ENCODE measurements at regions not wholly inside any gene's neighbourhood (a gene's known extent, or its start where the extent isn't known, plus 50 kb on each side); places are given as distances from the start of the nearest gene placed in this dataset.

- H3K9me3 ChIP-seq (ENCODE audit: control insufficient read depth in 1 of 2, insufficient read depth in 1 of 2, low read length in 2 of 2), result no peaks in the 10 kb centered on the region
- H3K27me3 ChIP-seq (ENCODE audit: control insufficient read depth in 1 of 2, insufficient read depth in 2 of 2, low read length in 2 of 2), result no peaks in the 10 kb centered on the region
- intact Hi-C loops (cut with DNase I, micrococcal nuclease), result no loop called here
- no peak overlapping the region for H3K27ac ChIP-seq (ENCODE audit: low read depth in 1 of 2, low read length in 2 of 2)
- Mint-ChIP-seq H3K9me3 (peaks cover 2% of the 10 kb centered on the region), H3K27ac (no peak overlapping the region), H3K36me3 (ENCODE audit: low read depth) (no peaks in the 10 kb centered on the region), H3K27me3 (no peaks in the 10 kb centered on the region), H3K4me3 (no peak overlapping the region), H3K4me1 (ENCODE audit: low read depth) (no peaks in the 10 kb centered on the region)
- DNase-seq (no peak), ATAC-seq (ENCODE audit: poor library complexity) (no peak)
- ChIA-PET POLR2A (interaction anchor here (0.7 kb wide), 1 partner anchor 40 kb away, joined by 3 read pairs; no protein-coding TSS in a partner anchor), CTCF (no interaction called here)
- no peaks in the 10 kb centered on the region for H3K36me3 ChIP-seq (ENCODE audit: insufficient read depth, low read length)
- no peak for TF ChIP-seq CTCF (IDR thresholded peaks at IDR 0.05)
- no peaks in the 10 kb centered on the region for H3K4me1 ChIP-seq (ENCODE audit: insufficient read depth, low read length)
- H3K4me3 ChIP-seq (ENCODE audit: low read length), result no peak overlapping the region
Measured at GRCh38 chr3:147962408-147963164, 553.4 kb downstream of the ZIC1 start.

- H3K27me3 Mint-ChIP-seq, result no peaks in the 10 kb centered on the region
- no peaks in the 10 kb centered on the region for H3K4me1 Mint-ChIP-seq (ENCODE audit: low read depth)
- ATAC-seq (ENCODE audit: poor library complexity) (no peak), DNase-seq (no peak)
- ChIA-PET CTCF (no interaction called here), POLR2A (interaction anchor here (0.7 kb wide), 1 partner anchor 39 kb away, joined by 3 read pairs; no protein-coding TSS in a partner anchor)
- intact Hi-C loops (cut with DNase I, micrococcal nuclease), result no loop called here
- H3K27ac Mint-ChIP-seq, result no peak overlapping the region
- TF ChIP-seq CTCF (IDR thresholded peaks at IDR 0.05), result no peak
- H3K9me3 Mint-ChIP-seq, result peaks cover 2% of the 10 kb centered on the region
- Histone ChIP-seq H3K4me1 (ENCODE audit: insufficient read depth, low read length) (no peaks in the 10 kb centered on the region), H3K36me3 (ENCODE audit: insufficient read depth, low read length) (no peaks in the 10 kb centered on the region), H3K4me3 (ENCODE audit: low read length) (no peak overlapping the region), H3K27ac (ENCODE audit: low read depth in 1 of 2, low read length in 2 of 2) (no peak overlapping the region), H3K27me3 (ENCODE audit: control insufficient read depth in 1 of 2, insufficient read depth in 2 of 2, low read length in 2 of 2) (no peaks in the 10 kb centered on the region), H3K9me3 (ENCODE audit: control insufficient read depth in 1 of 2, insufficient read depth in 1 of 2, low read length in 2 of 2) (no peaks in the 10 kb centered on the region)
- no peak overlapping the region for H3K4me3 Mint-ChIP-seq
- no peaks in the 10 kb centered on the region for H3K36me3 Mint-ChIP-seq (ENCODE audit: low read depth)
Measured at GRCh38 chr3:147963711-147964110, 554.5 kb downstream of the ZIC1 start.

- CTCF ChIA-PET, result no interaction called here
- intact Hi-C loops (cut with DNase I, micrococcal nuclease), result no loop called here
- POLR2A ChIA-PET, result no interaction called here
- no peaks in the 10 kb centered on the region for H3K36me3 ChIP-seq (ENCODE audit: insufficient read depth, low read length)
- Mint-ChIP-seq H3K27ac (no peak overlapping the region), H3K36me3 (ENCODE audit: low read depth) (no peaks in the 10 kb centered on the region), H3K4me1 (ENCODE audit: low read depth) (no peaks in the 10 kb centered on the region), H3K9me3 (peaks cover 3% of the 10 kb centered on the region), H3K27me3 (no peaks in the 10 kb centered on the region), H3K4me3 (no peak overlapping the region)
- no peaks in the 10 kb centered on the region for H3K27me3 ChIP-seq (ENCODE audit: control insufficient read depth in 1 of 2, insufficient read depth in 2 of 2, low read length in 2 of 2)
- ATAC-seq (ENCODE audit: poor library complexity) (no peak), DNase-seq (no peak)
- peaks cover 0 to 3% of the 10 kb centered on the region in 2 experiments for H3K9me3 ChIP-seq (ENCODE audit: control insufficient read depth in 1 of 2, insufficient read depth in 1 of 2, low read length in 2 of 2)
- TF ChIP-seq CTCF (IDR thresholded peaks at IDR 0.05), result no peak
- H3K27ac ChIP-seq (ENCODE audit: low read depth in 1 of 2, low read length in 2 of 2), result no peak overlapping the region
- no peaks in the 10 kb centered on the region for H3K4me1 ChIP-seq (ENCODE audit: insufficient read depth, low read length)
- H3K4me3 ChIP-seq (ENCODE audit: low read length), result no peak overlapping the region
Measured at GRCh38 chr3:147975165-147975564, 566.0 kb downstream of the ZIC1 start.

All from CD4-positive, alpha-beta T cell (primary cell).